H1 (cell line): ENCODE measurements at regions not wholly inside any gene's neighbourhood (a gene's known extent, or its start where the extent isn't known, plus 50 kb on each side); places are given as distances from the start of the nearest gene placed in this dataset.
"Not testable (repeated sequence)": the region's sequence is repeated elsewhere in the genome, so short reads cannot be mapped to it uniquely, and the experiment has no call there.

Experiments
- CTCF ChIA-PET: fragments of 300-600 bp; sonication (Branson Sonifier 250); formaldehyde crosslinking; loops from one replicate; lab custom pipeline; 2021; ENCODE audit not compliant: partially characterized antibody; lab: Charles Lee
- POLR2A ChIA-PET: fragments of 300-600 bp; sonication (Branson Sonifier 250); formaldehyde crosslinking; loops from one replicate; lab custom pipeline; 2021; ENCODE audit warnings: inconsistent platforms; ENCODE audit not compliant: partially characterized antibody; lab: Charles Lee
- DNase-seq, 2 experiments: peaks; one replicate each; pipeline versions ENCODE4 v3.0.0 to v3.0.0-alpha.2; 2010 to 2022; ENCODE audit warnings: low spot score in 2 of 2, low read depth in 1 of 2, mixed read lengths in 1 of 2
- FAIRE-seq: peaks from 2 replicates; lab custom pipeline; 2011; peaks lifted over from hg19 to GRCh38; lab: Jason Lieb, UNC
- H2AFZ ChIP-seq: 2 replicates; pipeline ENCODE4 v1.8.1; 2012; ENCODE audit warnings: low read length, inconsistent platforms
- H2AK5ac ChIP-seq: 2 replicates; pipeline ENCODE4 v1.6.1; 2013; ENCODE audit warnings: low read depth, low read length
- H2BK120ac ChIP-seq: replicated peaks from 2 replicates; pipeline ENCODE3; 2013; ENCODE audit warnings: low read depth, low read length, inconsistent platforms
- H2BK12ac ChIP-seq: 2 replicates; pipeline ENCODE4 v1.6.1; 2013; ENCODE audit warnings: low read depth, low read length
- H2BK15ac ChIP-seq: 2 replicates; pipeline ENCODE4 v1.6.1; 2013; ENCODE audit warnings: low read length
- H2BK20ac ChIP-seq: 2 replicates; pipeline ENCODE4 v1.6.1; 2013; ENCODE audit warnings: low read length
- H2BK5ac ChIP-seq: 2 replicates; pipeline ENCODE4 v1.6.1; 2013; ENCODE audit warnings: low read depth, low read length
- H3K14ac ChIP-seq: 2 replicates; pipeline ENCODE4 v1.6.1; 2013; ENCODE audit warnings: inconsistent platforms; ENCODE audit not compliant: insufficient read length
- H3K18ac ChIP-seq: 2 replicates; pipeline ENCODE4 v1.6.1; 2013; ENCODE audit warnings: low read length; ENCODE audit errors: extremely low read depth
- H3K23ac ChIP-seq: 2 replicates; pipeline ENCODE4 v1.6.1; 2013; ENCODE audit warnings: inconsistent platforms; ENCODE audit not compliant: insufficient read length
- H3K23me2 ChIP-seq: 2 replicates; pipeline ENCODE4 v1.6.1; 2013; ENCODE audit warnings: low read depth, low read length
- H3K27ac ChIP-seq: 2 replicates; pipeline ENCODE4 v1.6.1; 2011; ENCODE audit warnings: low read depth, low read length, inconsistent platforms
- H3K27me3 ChIP-seq, 4 experiments: replicated peaks in 1 of 4; 1 replicate in 1 of 4; 2 replicates in 3 of 4; pipeline versions ENCODE4 v1.6.1 to v1.8.1; 2011 to 2013; ENCODE audit warnings: low read length in 3 of 4, mild to moderate bottlenecking in 3 of 4, inconsistent platforms in 2 of 4, mixed read lengths in 2 of 4, moderate library complexity in 1 of 4; ENCODE audit not compliant: control insufficient read depth in 3 of 4, insufficient read depth in 3 of 4; ENCODE audit errors: extremely low read depth in 1 of 4
- H3K36me3 ChIP-seq, 4 experiments: 2 replicates each; pipeline versions ENCODE4 v1.6.1 to v1.8.1; 2011 to 2013; ENCODE audit warnings: mild to moderate bottlenecking in 4 of 4, low read length in 3 of 4, moderate library complexity in 2 of 4, control low read depth in 1 of 4, inconsistent platforms in 1 of 4; ENCODE audit not compliant: insufficient read depth in 4 of 4, control insufficient read depth in 2 of 4
- H3K4ac ChIP-seq: replicated peaks from 2 replicates; pipeline ENCODE3; 2013; ENCODE audit warnings: low read length, low read depth, mixed read lengths, inconsistent platforms; ENCODE audit not compliant: insufficient read length
- H3K4me1 ChIP-seq, 4 experiments: replicated peaks in 1 of 4; 1 replicate in 1 of 4; 2 replicates in 3 of 4; pipeline versions ENCODE4 v1.6.1 to v1.8.1; 2011 to 2013; ENCODE audit warnings: low read length in 3 of 4, inconsistent platforms in 2 of 4, mixed read lengths in 1 of 4; ENCODE audit not compliant: insufficient read depth in 4 of 4, control insufficient read depth in 3 of 4
- H3K4me2 ChIP-seq, 2 experiments: 2 replicates each; pipeline versions ENCODE4 v1.6.1 to v1.8.1; 2011 to 2013; ENCODE audit warnings: low read depth in 2 of 2, low read length in 2 of 2, control low read depth in 1 of 2, inconsistent platforms in 1 of 2, mild to moderate bottlenecking in 1 of 2; ENCODE audit not compliant: insufficient read depth in 1 of 2
- H3K4me3 ChIP-seq, 4 experiments: fragments of 200-600, 300-600 bp in 1 of 4; sonication (generic), shearing (Covaris generic), sonication (Bioruptor Twin) in 1 of 4; 2 replicates each; pipeline versions ENCODE4 v1.5.1 to v1.8.1; 2011 to 2016; ENCODE audit warnings: low read length in 4 of 4, low read depth in 3 of 4, control low read depth in 2 of 4, inconsistent platforms in 2 of 4, mild to moderate bottlenecking in 2 of 4, mixed read lengths in 1 of 4, moderate library complexity in 1 of 4; ENCODE audit not compliant: insufficient read depth in 2 of 4; ENCODE audit errors: extremely low read depth in 1 of 4
- H3K56ac ChIP-seq: replicated peaks from 2 replicates; pipeline ENCODE3; 2013; ENCODE audit warnings: low read depth, mild to moderate bottlenecking, mixed read lengths, low read length, inconsistent platforms; ENCODE audit not compliant: insufficient read length
- H3K79me1 ChIP-seq: 2 replicates; pipeline ENCODE4 v1.6.1; 2013; ENCODE audit warnings: low read depth, low read length, control low read depth
- H3K79me2 ChIP-seq, 2 experiments: 2 replicates each; pipeline versions ENCODE4 v1.6.1 to v1.8.1; 2012 to 2013; ENCODE audit warnings: low read length in 2 of 2, mild to moderate bottlenecking in 2 of 2, inconsistent platforms in 1 of 2; ENCODE audit not compliant: insufficient read depth in 2 of 2, control insufficient read depth in 1 of 2
- H3K9ac ChIP-seq, 4 experiments: replicated peaks in 1 of 4; 1 replicate in 1 of 4; 2 replicates in 3 of 4; pipeline versions ENCODE4 v1.6.1 to v1.8.1; 2011 to 2013; ENCODE audit warnings: low read depth in 3 of 4, low read length in 3 of 4, control low read depth in 2 of 4, mild to moderate bottlenecking in 2 of 4, moderate library complexity in 2 of 4, inconsistent platforms in 1 of 4; ENCODE audit errors: extremely low read depth in 1 of 4
- H3K9me3 ChIP-seq, 2 experiments: 2 replicates each; pipeline versions ENCODE4 v1.6.1 to v1.8.1; 2012 to 2013; ENCODE audit warnings: mild to moderate bottlenecking in 2 of 2, moderate library complexity in 2 of 2, control low read depth in 1 of 2, inconsistent platforms in 1 of 2, low read depth in 1 of 2, low read length in 1 of 2, mixed read lengths in 1 of 2; ENCODE audit not compliant: insufficient read depth in 2 of 2
- H4K20me1 ChIP-seq, 2 experiments: replicated peaks in 1 of 2; 2 replicates each; pipeline versions ENCODE3 to v1.8.1; 2011 to 2013; ENCODE audit warnings: inconsistent platforms in 2 of 2, low read length in 2 of 2, mild to moderate bottlenecking in 1 of 2; ENCODE audit not compliant: insufficient read depth in 2 of 2, control insufficient read depth in 1 of 2
- H4K5ac ChIP-seq: 2 replicates; pipeline ENCODE4 v1.6.1; 2013; ENCODE audit warnings: low read length, low read depth, mixed read lengths, inconsistent platforms; ENCODE audit not compliant: insufficient read length
- H4K8ac ChIP-seq: 2 replicates; pipeline ENCODE4 v1.8.0; 2013; ENCODE audit warnings: mild to moderate bottlenecking, moderate library complexity, low read length, inconsistent platforms; ENCODE audit not compliant: insufficient read depth; ENCODE audit errors: extremely low read depth
- H4K91ac ChIP-seq: replicated peaks from 2 replicates; pipeline ENCODE3; 2013; ENCODE audit warnings: low read length, mixed read lengths, inconsistent platforms; ENCODE audit not compliant: insufficient read length
- WGBS, 2 experiments: shearing (Covaris generic) in 1 of 2; methylation state at CpG; one replicate each; pipeline versions ENCODE4 v1.1.6 to v1.1.7; 2013 to 2015; ENCODE audit warnings: low lambda C conversion rate in 2 of 2, mixed read lengths in 2 of 2, inconsistent platforms in 1 of 2, low coverage in 1 of 2, missing lambda C conversion rate in 1 of 2; ENCODE audit not compliant: insufficient replicate concordance in 2 of 2, insufficient coverage in 1 of 2, insufficient read length in 1 of 2; ENCODE audit errors: extremely low coverage in 1 of 2, missing lambda C conversion rate in 1 of 2; 5-methylcytosine and 5-hydroxymethylcytosine counted together

- peaks cover 0 to 13% of the 10 kb centered on the region in 2 experiments; a peak in 2 of 4 replicates for H3K9me3 ChIP-seq
- H4K91ac ChIP-seq, H3K4me2 ChIP-seq, H3K9ac ChIP-seq, H3K23me2 ChIP-seq, H3K23ac ChIP-seq, H3K4me3 ChIP-seq, FAIRE-seq, H4K8ac ChIP-seq, H2BK120ac ChIP-seq, H3K14ac ChIP-seq, H3K56ac ChIP-seq, H4K5ac ChIP-seq, H2AFZ ChIP-seq, H2BK15ac ChIP-seq, H3K79me1 ChIP-seq, H2BK20ac ChIP-seq, H3K18ac ChIP-seq, H2AK5ac ChIP-seq, H2BK5ac ChIP-seq, CTCF ChIA-PET, H2BK12ac ChIP-seq, H3K79me2 ChIP-seq, H3K27me3 ChIP-seq, POLR2A ChIA-PET, H3K36me3 ChIP-seq, H4K20me1 ChIP-seq, H3K4me1 ChIP-seq, DNase-seq, H3K27ac ChIP-seq, H3K4ac ChIP-seq: not testable (repeated sequence)
- WGBS, 2 experiments = 100% methylated on average over 2 of the region's 3 CpGs; no CpG with 5 or more reads in 1 of the 2 experiments
Observed at GRCh38 chr2:89959729-89960378, 1268.4 kb downstream of the RPIA start.

- H3K4ac ChIP-seq, H2BK20ac ChIP-seq, H3K79me2 ChIP-seq, H2AK5ac ChIP-seq, H2BK120ac ChIP-seq, H3K4me1 ChIP-seq, H2AFZ ChIP-seq, H3K4me3 ChIP-seq, H2BK12ac ChIP-seq, H4K91ac ChIP-seq, H3K18ac ChIP-seq, H2BK15ac ChIP-seq, H2BK5ac ChIP-seq, H3K56ac ChIP-seq, H4K20me1 ChIP-seq, H3K23ac ChIP-seq, H3K4me2 ChIP-seq, CTCF ChIA-PET, H3K9ac ChIP-seq, FAIRE-seq, H3K27ac ChIP-seq, H3K23me2 ChIP-seq, POLR2A ChIA-PET, H3K79me1 ChIP-seq, H3K27me3 ChIP-seq, DNase-seq, H3K14ac ChIP-seq, H4K5ac ChIP-seq, H3K36me3 ChIP-seq, H4K8ac ChIP-seq: not testable (repeated sequence)
- WGBS, 2 experiments = no CpG with 5 or more reads among the region's 2 CpGs
- peaks cover 0 to 13% of the 10 kb centered on the region in 2 experiments; a peak in 2 of 4 replicates for H3K9me3 ChIP-seq
Observed at GRCh38 chr2:89960570-89960969, 1269.1 kb downstream of the RPIA start.
